Heart right ventricle (tissue), 16 donors: ENCODE measurements at regions not wholly inside any gene's neighbourhood (a gene's known extent, or its start where the extent isn't known, plus 50 kb on each side); places are given as distances from the start of the nearest gene placed in this dataset.

Experiments used
- ATAC-seq, 8 donors: fragments of 200-7000 bp; cut with Tn5 transposase; one replicate each; pipeline ENCODE4 v1.9.1; 2020; ENCODE audit warnings: mild to moderate bottlenecking in 8 of 8, moderate library complexity in 8 of 8, moderate number of reproducible peaks in 1 of 8
- DNase-seq, 2 donors: peaks; one replicate each; pipeline ENCODE4 v3.0.0-alpha.2; 2020
- H3K27ac ChIP-seq, 10 donors: fragments of 200-600 bp; sonication (generic) in 2 of 10; one replicate each; pipeline versions ENCODE4 v1.5.0 to v1.8.0; 2020 to 2022; ENCODE audit warnings: mild to moderate bottlenecking in 3 of 10
- H3K27me3 ChIP-seq, 7 donors: fragments of 200-600 bp; one replicate each; pipeline ENCODE4 v1.8.0; 2021 to 2022; ENCODE audit warnings: mild to moderate bottlenecking in 2 of 7
- H3K36me3 ChIP-seq, 9 donors: fragments of 200-600 bp; sonication (generic) in 1 of 9; one replicate each; pipeline versions ENCODE4 v1.5.0 to v1.8.0; 2020 to 2022; ENCODE audit warnings: mild to moderate bottlenecking in 2 of 9
- H3K4me1 ChIP-seq, 9 donors: fragments of 200-600 bp; sonication (generic) in 1 of 9; one replicate each; pipeline versions ENCODE4 v1.5.0 to v1.8.0; 2020 to 2022; ENCODE audit warnings: mild to moderate bottlenecking in 4 of 9
- H3K4me3 ChIP-seq, 10 donors: fragments of 200-600 bp; sonication (generic) in 2 of 10; one replicate each; pipeline versions ENCODE4 v1.5.0 to v1.8.0; 2020 to 2022; ENCODE audit warnings: mild to moderate bottlenecking in 7 of 10, moderate library complexity in 2 of 10
- H3K9me3 ChIP-seq, 11 donors: fragments of 200-600 bp in 10 of 11; sonication (generic) in 2 of 11; one replicate each; pipeline versions ENCODE4 v1.5.0 to v1.8.0; 2013 to 2022; ENCODE audit warnings: mild to moderate bottlenecking in 2 of 11, control low read depth in 1 of 11, moderate library complexity in 1 of 11
- CTCF ChIP-seq, 9 donors: fragments of 200-600 bp; sonication (generic) in 2 of 9; IDR thresholded peaks; one replicate each; pipeline versions ENCODE4 v1.5.0 to v1.8.0; 2021 to 2022; ENCODE audit warnings: antibody characterized with exemption in 9 of 9, mild to moderate bottlenecking in 5 of 9, moderate library complexity in 1 of 9
- WGBS, 2 donors: extraction: QIAGEN DNeasy Blood & Tissue Kit; methylation state at CpG; one replicate each; pipeline ENCODE4 v1.1.7; 2013; ENCODE audit warnings: inconsistent platforms in 1 of 2; 5-methylcytosine and 5-hydroxymethylcytosine counted together
- intact Hi-C, 10 donors: fragments of 100-400 bp; cut with DNase I; formaldehyde crosslinking; loops; one replicate each; pipeline versions ENCODE4 v1.11.1 to v1.14.2; 2022
- donor health status: Arrhythmogenic right ventricular cardiomyopathy.
- donor health status: ischemic (EF 13 %, LVEDD 7.1; RV severe dilation, severe dysfunction).
- donor health status: healthy with polysubstance abuse.
- donor health status: DM: no; HTN: yes; CAD: no.
- donor health status: DM: no; HTN: no; CAD: no.
- donor health status: ischemic (EF 25% LVEDD 6.9; RV normal size, moderate dysfunction).
- donor health status: ischemic (EF 25% LVEDD 5.7; RV mildly dilated, moderate dysfunction).
- donor health status: healthy.
- donor health status: DM: yes; HTN: yes; CAD: no.
- donor health status: Ischemic cardiomyopathy.
- donor health status: ischemic (EF 35%, LVEDD 5.7; RV mildly dilated, moderate dysfunction).
- donor health status: nonischemic (EF 11% LVEDD 7.7; RV severe dilation, severe dysfunction).
- donor health status: DM: yes; HTN: yes; CAD: no.
- donor health status: PGD.
- donor health status: ischemic (EF 29% LVEDD 5.4; RV normal size, mild dysfunction).
- donor health status: nonischemic (EF 23%, LVEDD 6.1; RV moderate dilation, normal function).

GRCh38 chr6:92759178-92759577, 660.2 kb downstream of the EPHA7 start:
- no peaks in the 10 kb centered on the region for H3K9me3 ChIP-seq
- no peaks in the 10 kb centered on the region for H3K36me3 ChIP-seq
- H3K27ac ChIP-seq = no peak overlapping the region
- no peak for DNase-seq
- H3K4me3 ChIP-seq = no peak overlapping the region
- no peak for TF ChIP-seq CTCF (IDR thresholded peaks at IDR 0.05)
- WGBS, 2 donors = 41 to 46% methylated on average over 3 of the region's 3 CpGs
- H3K4me1 ChIP-seq = peaks cover 0 to 15% (median 0%) of the 10 kb centered on the region in 9 donors
- intact Hi-C loops = no loop called here
- no peaks in the 10 kb centered on the region for H3K27me3 ChIP-seq
- peak in 4 of 8 donors; percentile 28 to 61 (median 56) for ATAC-seq

- DNase-seq (no peak), ATAC-seq (peak in 4 of 8 donors; percentile 69 to 79 (median 70))
- peaks cover 0 to 8% (median 2%) of the 10 kb centered on the region in 11 donors for H3K9me3 ChIP-seq
- H3K27ac ChIP-seq = peak overlapping the region in 1 of 10 donors; percentile 14
- peaks cover 0 to 15% (median 0%) of the 10 kb centered on the region in 9 donors for H3K4me1 ChIP-seq
- no peak for TF ChIP-seq CTCF (IDR thresholded peaks at IDR 0.05)
- no peak overlapping the region for H3K4me3 ChIP-seq
- no peaks in the 10 kb centered on the region for H3K27me3 ChIP-seq
- no peaks in the 10 kb centered on the region for H3K36me3 ChIP-seq
- intact Hi-C loops = no loop called here
- 32 to 45% methylated on average over 4 of the region's 4 CpGs for WGBS, 2 donors
Measured at GRCh38 chr6:92757925-92758324, 661.4 kb downstream of the EPHA7 start.

GRCh38 chr6:92756912-92757311, 662.4 kb downstream of the EPHA7 start:
- Histone ChIP-seq H3K27me3 (no peaks in the 10 kb centered on the region), H3K36me3 (no peaks in the 10 kb centered on the region), H3K27ac (no peak overlapping the region), H3K9me3 (peaks cover 0 to 19% (median 12%) of the 10 kb centered on the region in 11 donors), H3K4me1 (peaks cover 0 to 7% (median 0%) of the 10 kb centered on the region in 9 donors), H3K4me3 (no peak overlapping the region)
- no peak for TF ChIP-seq CTCF (IDR thresholded peaks at IDR 0.05)
- DNase-seq = no peak
- WGBS, 2 donors = 86 to 90% methylated on average over 4 of the region's 4 CpGs
- ATAC-seq = no peak
- intact Hi-C loops = no loop called here

GRCh38 chr6:92753956-92754355, 665.4 kb downstream of the EPHA7 start:
- Histone ChIP-seq H3K4me3 (no peak overlapping the region), H3K36me3 (no peaks in the 10 kb centered on the region), H3K4me1 (peaks cover 0 to 7% (median 0%) of the 10 kb centered on the region in 9 donors), H3K27ac (no peak overlapping the region), H3K9me3 (peaks cover 0 to 35% (median 15%) of the 10 kb centered on the region in 11 donors), H3K27me3 (no peaks in the 10 kb centered on the region)
- intact Hi-C loops = no loop called here
- no peak for ATAC-seq
- no peak for DNase-seq
- WGBS, 2 donors = 92 to 93% methylated on average over 4 of the region's 4 CpGs
- TF ChIP-seq CTCF (IDR thresholded peaks at IDR 0.05) = no peak
